ENCODE measurements at regions not wholly inside any gene's neighbourhood (a gene's known extent, or its start where the extent isn't known, plus 50 kb on each side); places are given as distances from the start of the nearest gene placed in this dataset.

DNA sequence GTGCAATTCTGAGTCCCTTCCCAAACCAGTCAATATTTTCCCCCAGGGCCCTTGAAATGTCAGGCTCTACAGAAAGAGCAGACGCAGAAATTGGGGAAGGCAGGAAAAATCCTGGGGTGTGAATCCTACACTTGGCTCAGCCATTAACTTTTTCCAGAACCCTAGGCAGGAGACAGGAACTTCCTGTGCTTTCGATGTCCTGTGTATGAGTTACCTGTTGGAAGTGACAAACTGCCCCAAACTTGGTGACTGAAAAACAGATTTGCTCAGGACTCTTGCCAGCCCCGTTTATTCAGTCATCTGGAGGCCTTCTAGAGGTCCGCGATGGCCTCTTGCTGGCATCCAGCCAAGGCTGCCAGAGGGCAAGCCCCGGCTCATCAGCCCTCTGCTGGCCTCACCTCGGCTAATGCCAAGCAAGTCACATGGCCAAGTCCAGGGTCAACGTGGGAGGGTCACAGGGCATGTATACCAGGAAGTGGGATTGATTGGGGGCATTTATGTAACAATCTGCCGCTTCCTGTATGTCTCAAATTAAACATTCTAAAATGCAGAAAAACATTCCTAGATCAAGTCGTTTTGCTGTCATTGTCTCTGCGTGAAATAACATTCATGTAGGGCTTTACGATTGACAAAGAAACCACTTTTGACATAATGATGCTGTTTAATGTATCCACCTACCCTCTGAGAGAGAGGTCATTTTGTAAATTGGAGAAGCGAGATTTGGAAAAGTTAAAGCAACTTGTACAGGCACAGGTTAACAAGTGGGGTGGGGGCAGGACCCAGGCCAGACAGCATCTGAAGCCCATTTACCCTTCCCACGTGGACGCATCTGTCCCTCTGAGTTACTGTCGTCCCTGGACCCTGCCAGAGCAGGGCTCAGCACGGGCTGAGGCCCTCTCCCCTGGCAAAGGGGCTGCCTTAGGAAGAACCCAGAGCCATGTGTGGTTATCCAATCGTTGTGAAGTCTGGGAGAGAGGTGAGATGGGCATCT is 179.4 kb downstream of the INHBB start (continued):
- TF ChIP-seq ZNF747 (CRISPR knock-in tag; IDR thresholded peaks at IDR 0.05; ENCODE audit: borderline replicate concordance) (no peak; the same call in 1 of the 2 replicates), PLRG1 (conservative IDR thresholded peaks at IDR 0.05) (no peak), AHR (CRISPR knock-in tag; IDR thresholded peaks at IDR 0.05) (0 out of 2 replicates have a peak, but pooled peaks have one; percentile 60), ZNF121 (CRISPR knock-in tag; IDR thresholded peaks at IDR 0.05) (0 out of 2 replicates have a peak, but pooled peaks have one; percentile 20), ZNF30 (CRISPR knock-in tag; IDR thresholded peaks at IDR 0.05) (no peak), ZNF292 (CRISPR knock-in tag; IDR thresholded peaks at IDR 0.05; ENCODE audit: borderline replicate concordance, low read depth) (peak; percentile 20; the same call in 1 of the 2 replicates), NFKBIZ (CRISPR knock-in tag; IDR thresholded peaks at IDR 0.05) (peak; percentile 65), FOSL2 (CRISPR knock-in tag; IDR thresholded peaks at IDR 0.05) (peak; percentile 80), ZNF674 (CRISPR knock-in tag; IDR thresholded peaks at IDR 0.05; ENCODE audit: low read depth) (no peak), SIX4 (CRISPR knock-in tag; IDR thresholded peaks at IDR 0.05) (peak; percentile 66), FIP1L1 (IDR thresholded peaks at IDR 0.05; ENCODE audit: borderline replicate concordance, insufficient read depth, low read depth, low read length) (no peak), CENPX (CRISPR knock-in tag; IDR thresholded peaks at IDR 0.05) (no peak), ZNF367 (CRISPR knock-in tag; IDR thresholded peaks at IDR 0.05; ENCODE audit: borderline replicate concordance) (no peak), ZNF460 (CRISPR knock-in tag; IDR thresholded peaks at IDR 0.05; ENCODE audit: borderline replicate concordance) (no peak), ZNF563 (CRISPR knock-in tag; IDR thresholded peaks at IDR 0.05) (no peak), SAFB2 (CRISPR knock-in tag; IDR thresholded peaks at IDR 0.05; ENCODE audit: borderline replicate concordance, low read depth) (peak; percentile 92; the same call in 1 of the 2 replicates), DNMT1 (CRISPR knock-in tag; IDR thresholded peaks at IDR 0.05) (0 out of 2 replicates have a peak, but pooled peaks have one; percentile 79), ETV5 (CRISPR knock-in tag; IDR thresholded peaks at IDR 0.05; ENCODE audit: borderline replicate concordance) (peak; percentile 100)
- TF ChIP-seq, protein P1, sequence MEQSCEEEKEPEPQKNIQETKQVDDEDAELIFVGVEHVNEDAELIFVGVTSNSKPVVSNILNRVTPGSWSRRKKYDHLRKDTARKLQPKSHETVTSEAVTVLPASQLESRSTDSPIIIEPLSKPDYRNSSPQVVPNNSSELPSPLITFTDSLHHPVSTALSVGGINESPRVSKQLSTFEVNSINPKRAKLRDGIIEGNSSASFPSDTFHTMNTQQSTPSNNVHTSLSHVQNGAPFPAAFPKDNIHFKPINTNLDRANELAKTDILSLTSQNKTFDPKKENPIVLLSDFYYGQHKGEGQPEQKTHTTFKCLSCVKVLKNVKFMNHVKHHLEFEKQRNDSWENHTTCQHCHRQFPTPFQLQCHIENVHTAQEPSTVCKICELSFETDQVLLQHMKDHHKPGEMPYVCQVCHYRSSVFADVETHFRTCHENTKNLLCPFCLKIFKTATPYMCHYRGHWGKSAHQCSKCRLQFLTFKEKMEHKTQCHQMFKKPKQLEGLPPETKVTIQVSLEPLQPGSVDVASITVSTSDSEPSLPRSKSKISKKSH (CRISPR knock-in tag; IDR thresholded peaks at IDR 0.05; ENCODE audit: borderline replicate concordance): no peak; the same call in 1 of the 2 replicates
- TF ChIP-seq, protein P2, sequence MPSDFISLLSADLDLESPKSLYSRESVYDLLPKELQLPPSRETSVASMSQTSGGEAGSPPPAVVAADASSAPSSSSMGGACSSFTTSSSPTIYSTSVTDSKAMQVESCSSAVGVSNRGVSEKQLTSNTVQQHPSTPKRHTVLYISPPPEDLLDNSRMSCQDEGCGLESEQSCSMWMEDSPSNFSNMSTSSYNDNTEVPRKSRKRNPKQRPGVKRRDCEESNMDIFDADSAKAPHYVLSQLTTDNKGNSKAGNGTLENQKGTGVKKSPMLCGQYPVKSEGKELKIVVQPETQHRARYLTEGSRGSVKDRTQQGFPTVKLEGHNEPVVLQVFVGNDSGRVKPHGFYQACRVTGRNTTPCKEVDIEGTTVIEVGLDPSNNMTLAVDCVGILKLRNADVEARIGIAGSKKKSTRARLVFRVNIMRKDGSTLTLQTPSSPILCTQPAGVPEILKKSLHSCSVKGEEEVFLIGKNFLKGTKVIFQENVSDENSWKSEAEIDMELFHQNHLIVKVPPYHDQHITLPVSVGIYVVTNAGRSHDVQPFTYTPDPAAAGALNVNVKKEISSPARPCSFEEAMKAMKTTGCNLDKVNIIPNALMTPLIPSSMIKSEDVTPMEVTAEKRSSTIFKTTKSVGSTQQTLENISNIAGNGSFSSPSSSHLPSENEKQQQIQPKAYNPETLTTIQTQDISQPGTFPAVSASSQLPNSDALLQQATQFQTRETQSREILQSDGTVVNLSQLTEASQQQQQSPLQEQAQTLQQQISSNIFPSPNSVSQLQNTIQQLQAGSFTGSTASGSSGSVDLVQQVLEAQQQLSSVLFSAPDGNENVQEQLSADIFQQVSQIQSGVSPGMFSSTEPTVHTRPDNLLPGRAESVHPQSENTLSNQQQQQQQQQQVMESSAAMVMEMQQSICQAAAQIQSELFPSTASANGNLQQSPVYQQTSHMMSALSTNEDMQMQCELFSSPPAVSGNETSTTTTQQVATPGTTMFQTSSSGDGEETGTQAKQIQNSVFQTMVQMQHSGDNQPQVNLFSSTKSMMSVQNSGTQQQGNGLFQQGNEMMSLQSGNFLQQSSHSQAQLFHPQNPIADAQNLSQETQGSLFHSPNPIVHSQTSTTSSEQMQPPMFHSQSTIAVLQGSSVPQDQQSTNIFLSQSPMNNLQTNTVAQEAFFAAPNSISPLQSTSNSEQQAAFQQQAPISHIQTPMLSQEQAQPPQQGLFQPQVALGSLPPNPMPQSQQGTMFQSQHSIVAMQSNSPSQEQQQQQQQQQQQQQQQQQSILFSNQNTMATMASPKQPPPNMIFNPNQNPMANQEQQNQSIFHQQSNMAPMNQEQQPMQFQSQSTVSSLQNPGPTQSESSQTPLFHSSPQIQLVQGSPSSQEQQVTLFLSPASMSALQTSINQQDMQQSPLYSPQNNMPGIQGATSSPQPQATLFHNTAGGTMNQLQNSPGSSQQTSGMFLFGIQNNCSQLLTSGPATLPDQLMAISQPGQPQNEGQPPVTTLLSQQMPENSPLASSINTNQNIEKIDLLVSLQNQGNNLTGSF (CRISPR knock-in tag; IDR thresholded peaks at IDR 0.05): no peak
- TF ChIP-seq, protein P3, sequence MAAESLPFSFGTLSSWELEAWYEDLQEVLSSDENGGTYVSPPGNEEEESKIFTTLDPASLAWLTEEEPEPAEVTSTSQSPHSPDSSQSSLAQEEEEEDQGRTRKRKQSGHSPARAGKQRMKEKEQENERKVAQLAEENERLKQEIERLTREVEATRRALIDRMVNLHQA (CRISPR knock-in tag; IDR thresholded peaks at IDR 0.05): 0 out of 2 replicates have a peak, but pooled peaks have one; percentile 82
